CD14-positive monocyte (primary cell): ENCODE measurements at regions not wholly inside any gene's neighbourhood (a gene's known extent, or its start where the extent isn't known, plus 50 kb on each side); places are given as distances from the start of the nearest gene placed in this dataset.
A peak's percentile ranks its signal among the peaks of the same experiment; 100 is the strongest.

Experiments used
- DNase-seq, 3 donors: peaks; one replicate each; pipeline ENCODE4 v3.0.0-alpha.2; 2011 to 2022
- H2AFZ ChIP-seq: 2 replicates; pipeline ENCODE4 v1.6.0; 2012; ENCODE audit warnings: mild to moderate bottlenecking, low read depth, low read length, inconsistent platforms; ENCODE audit not compliant: insufficient read depth, poor library complexity, severe bottlenecking
- H3K27ac ChIP-seq, 2 donors: 1 replicate in 1 of 2; 2 replicates in 1 of 2; pipeline ENCODE4 v1.5.1; 2012 to 2013; ENCODE audit warnings: low read length in 2 of 2, control low read depth in 1 of 2, inconsistent platforms in 1 of 2, low read depth in 1 of 2, mild to moderate bottlenecking in 1 of 2
- H3K27me3 ChIP-seq, 2 donors: one replicate each; pipeline versions ENCODE4 v1.6.0 to v1.6.1; 2011 to 2013; ENCODE audit warnings: low read length in 2 of 2; ENCODE audit not compliant: control insufficient read depth in 2 of 2, insufficient read depth in 2 of 2
- H3K36me3 ChIP-seq, 2 donors: replicated peaks in 1 of 2; 1 replicate in 1 of 2; 2 replicates in 1 of 2; pipeline versions ENCODE4 v1.5.1 to v1.6.1; 2012 to 2013; ENCODE audit warnings: low read length in 2 of 2, control low read depth in 1 of 2, inconsistent platforms in 1 of 2, mild to moderate bottlenecking in 1 of 2; ENCODE audit not compliant: insufficient read depth in 2 of 2, control insufficient read depth in 1 of 2
- H3K4me1 ChIP-seq, 2 donors: 1 replicate in 1 of 2; 2 replicates in 1 of 2; pipeline versions ENCODE4 v1.5.1 to v1.6.1; 2012 to 2013; ENCODE audit warnings: low read length in 2 of 2, control low read depth in 1 of 2, inconsistent platforms in 1 of 2, mild to moderate bottlenecking in 1 of 2, moderate library complexity in 1 of 2; ENCODE audit not compliant: insufficient read depth in 2 of 2, control insufficient read depth in 1 of 2
- H3K4me2 ChIP-seq: replicated peaks from 2 replicates; pipeline ENCODE3; 2012; ENCODE audit warnings: low read length, moderate library complexity, mild to moderate bottlenecking; ENCODE audit not compliant: poor library complexity, severe bottlenecking; ENCODE audit errors: extremely low read depth
- H3K4me3 ChIP-seq, 3 experiments: fragments of 200-600 bp in 1 of 3; sonication (generic) in 1 of 3; replicated peaks in 1 of 3; 1 replicate in 2 of 3; 2 replicates in 1 of 3; pipeline ENCODE4 v1.5.1; 2011 to 2013; ENCODE audit warnings: low read length in 3 of 3, mild to moderate bottlenecking in 3 of 3, control low read depth in 2 of 3, low read depth in 2 of 3, inconsistent platforms in 1 of 3, moderate library complexity in 1 of 3
- H3K79me2 ChIP-seq: 2 replicates; pipeline ENCODE4 v1.6.0; 2012; ENCODE audit warnings: mild to moderate bottlenecking, control low read depth, inconsistent platforms, low read length, moderate library complexity; ENCODE audit not compliant: insufficient read depth
- H3K9ac ChIP-seq: 2 replicates; pipeline ENCODE4 v1.6.0; 2017; ENCODE audit warnings: low read length, mild to moderate bottlenecking; ENCODE audit not compliant: insufficient read depth, poor library complexity, severe bottlenecking
- H3K9me3 ChIP-seq, 2 donors: replicated peaks in 1 of 2; 1 replicate in 1 of 2; 2 replicates in 1 of 2; pipeline versions ENCODE4 v1.5.1 to v1.6.1; 2012 to 2013; ENCODE audit warnings: low read length in 2 of 2, control low read depth in 1 of 2; ENCODE audit not compliant: control insufficient read depth in 1 of 2, insufficient read depth in 1 of 2
- H4K20me1 ChIP-seq: 2 replicates; pipeline ENCODE4 v1.6.0; 2012; ENCODE audit warnings: mild to moderate bottlenecking, low read length, control low read depth, moderate library complexity; ENCODE audit not compliant: insufficient read depth
- H3K27ac Mint-ChIP-seq, 7 donors: one replicate each; pipeline ENCODE4 v1.8.0; 2020; ENCODE audit warnings: mild to moderate bottlenecking in 7 of 7, mixed read lengths in 7 of 7, moderate library complexity in 6 of 7, inconsistent platforms in 2 of 7
- H3K27me3 Mint-ChIP-seq, 3 donors: one replicate each; pipeline ENCODE4 v1.8.0; 2021 to 2022; ENCODE audit warnings: low read depth in 3 of 3, mild to moderate bottlenecking in 3 of 3, mixed read lengths in 3 of 3, moderate library complexity in 3 of 3, inconsistent platforms in 1 of 3
- H3K36me3 Mint-ChIP-seq, 2 donors: one replicate each; pipeline ENCODE4 v1.8.0; 2020; ENCODE audit warnings: mixed read lengths in 2 of 2, inconsistent platforms in 1 of 2, mild to moderate bottlenecking in 1 of 2
- H3K4me1 Mint-ChIP-seq: one replicate; pipeline ENCODE4 v1.8.0; 2020; ENCODE audit warnings: mild to moderate bottlenecking, mixed read lengths
- H3K4me3 Mint-ChIP-seq, 2 donors: one replicate each; pipeline ENCODE4 v1.8.0; 2020; ENCODE audit warnings: mild to moderate bottlenecking in 2 of 2, mixed read lengths in 2 of 2, moderate library complexity in 1 of 2
- H3K9me3 Mint-ChIP-seq, 7 donors: one replicate each; pipeline ENCODE4 v1.8.0; 2020 to 2022; ENCODE audit warnings: mixed read lengths in 7 of 7, mild to moderate bottlenecking in 6 of 7, moderate library complexity in 6 of 7, inconsistent platforms in 2 of 7
- WGBS: methylation state at CpG from one replicate; pipeline ENCODE4 v1.1.5; 2013; ENCODE audit warnings: missing lambda C conversion rate; ENCODE audit not compliant: insufficient coverage; 5-methylcytosine and 5-hydroxymethylcytosine counted together
- intact Hi-C, 2 donors: fragments of 100-400 bp; cut with micrococcal nuclease; formaldehyde crosslinking; loops; one replicate each; pipeline versions ENCODE4 v1.15.0 to v1.15.1; 2023
- TF ChIP-seq, protein P1 (sequence below): fragments of 200-600 bp; IDR thresholded peaks from one replicate; pipeline ENCODE4 v1.8.0; 2022; ENCODE audit warnings: antibody characterized with exemption, mild to moderate bottlenecking

DNA sequence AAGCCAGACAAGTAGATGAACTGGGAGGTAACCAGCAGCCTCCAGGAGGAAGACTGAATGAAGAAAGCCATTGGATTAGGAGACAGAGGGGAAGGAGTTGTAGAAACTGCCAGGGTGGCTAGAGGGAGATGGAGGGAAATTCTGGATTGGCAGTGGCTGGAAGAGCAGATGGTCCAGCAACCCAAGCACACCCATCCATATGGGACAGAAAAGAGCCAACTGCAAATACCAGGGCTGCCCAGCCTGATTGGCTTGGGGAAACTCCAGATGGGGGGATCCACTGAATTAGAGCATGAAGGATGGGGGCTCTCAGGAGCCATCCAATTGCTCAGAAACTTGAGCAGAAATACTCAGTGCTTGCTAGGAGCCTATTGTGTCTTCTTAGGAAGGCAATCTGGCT, 173.5 kb upstream of the EPB41L3 start:
- H3K9me3 ChIP-seq: no peaks in the 10 kb centered on the region
- Mint-ChIP-seq H3K27ac (peak overlapping the region in 1 of 7 donors; percentile 40), H3K27me3 (peaks cover 2 to 5% (median 5%) of the 10 kb centered on the region in 3 donors), H3K4me1 (no peaks in the 10 kb centered on the region), H3K9me3 (peaks cover 0 to 5% (median 0%) of the 10 kb centered on the region in 7 donors), H3K4me3 (no peak overlapping the region), H3K36me3 (no peaks in the 10 kb centered on the region)
- H3K27me3 ChIP-seq: no peaks in the 10 kb centered on the region
- H2AFZ ChIP-seq: no peak overlapping the region
- H3K27ac ChIP-seq: no peak overlapping the region
- H3K4me3 ChIP-seq: no peak overlapping the region
- intact Hi-C loops: no loop called here
- no peaks in the 10 kb centered on the region for H3K36me3 ChIP-seq
- H4K20me1 ChIP-seq: no peaks in the 10 kb centered on the region
- H3K4me2 ChIP-seq: no peak overlapping the region
- TF ChIP-seq, protein P1, sequence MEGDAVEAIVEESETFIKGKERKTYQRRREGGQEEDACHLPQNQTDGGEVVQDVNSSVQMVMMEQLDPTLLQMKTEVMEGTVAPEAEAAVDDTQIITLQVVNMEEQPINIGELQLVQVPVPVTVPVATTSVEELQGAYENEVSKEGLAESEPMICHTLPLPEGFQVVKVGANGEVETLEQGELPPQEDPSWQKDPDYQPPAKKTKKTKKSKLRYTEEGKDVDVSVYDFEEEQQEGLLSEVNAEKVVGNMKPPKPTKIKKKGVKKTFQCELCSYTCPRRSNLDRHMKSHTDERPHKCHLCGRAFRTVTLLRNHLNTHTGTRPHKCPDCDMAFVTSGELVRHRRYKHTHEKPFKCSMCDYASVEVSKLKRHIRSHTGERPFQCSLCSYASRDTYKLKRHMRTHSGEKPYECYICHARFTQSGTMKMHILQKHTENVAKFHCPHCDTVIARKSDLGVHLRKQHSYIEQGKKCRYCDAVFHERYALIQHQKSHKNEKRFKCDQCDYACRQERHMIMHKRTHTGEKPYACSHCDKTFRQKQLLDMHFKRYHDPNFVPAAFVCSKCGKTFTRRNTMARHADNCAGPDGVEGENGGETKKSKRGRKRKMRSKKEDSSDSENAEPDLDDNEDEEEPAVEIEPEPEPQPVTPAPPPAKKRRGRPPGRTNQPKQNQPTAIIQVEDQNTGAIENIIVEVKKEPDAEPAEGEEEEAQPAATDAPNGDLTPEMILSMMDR: no peak
- no peak for DNase-seq
- no peaks in the 10 kb centered on the region for H3K79me2 ChIP-seq
- H3K4me1 ChIP-seq: no peaks in the 10 kb centered on the region
- no peak overlapping the region for H3K9ac ChIP-seq

DNA sequence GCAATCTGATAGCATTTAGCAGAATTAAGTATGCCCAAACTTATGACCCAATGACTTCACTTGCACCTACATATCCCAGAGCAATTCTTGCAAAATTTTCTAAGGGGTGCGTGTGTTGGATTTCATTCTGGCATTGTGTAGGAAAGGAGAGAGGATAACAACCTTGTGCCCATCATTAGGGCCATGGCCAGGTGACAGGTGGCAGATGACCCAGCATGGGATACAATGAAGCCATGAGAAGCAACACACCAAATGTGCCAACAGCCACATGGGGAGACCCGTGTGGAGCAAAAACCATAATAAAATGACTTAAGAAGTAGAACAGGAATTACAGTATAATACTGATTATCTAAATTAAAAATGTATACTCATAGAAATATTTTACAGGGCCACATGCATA, 166.9 kb upstream of the EPB41L3 start:
- H3K9ac ChIP-seq: no peak overlapping the region
- H3K27me3 Mint-ChIP-seq: peaks cover 0 to 3% (median 2%) of the 10 kb centered on the region in 3 donors
- H3K9me3 ChIP-seq: no peaks in the 10 kb centered on the region
- H3K27ac ChIP-seq: no peak overlapping the region
- H3K4me1 ChIP-seq: no peaks in the 10 kb centered on the region
- no peak overlapping the region for H3K4me3 Mint-ChIP-seq
- TF ChIP-seq, protein P1: no peak
- H4K20me1 ChIP-seq: no peaks in the 10 kb centered on the region
- no CpG with 5 or more reads among the region's 2 CpGs for WGBS
- H3K36me3 ChIP-seq: no peaks in the 10 kb centered on the region
- peaks cover 0 to 2% (median 0%) of the 10 kb centered on the region in 7 donors for H3K9me3 Mint-ChIP-seq
- H3K36me3 Mint-ChIP-seq: no peaks in the 10 kb centered on the region
- H3K27ac Mint-ChIP-seq: no peak overlapping the region
- no peaks in the 10 kb centered on the region for H3K27me3 ChIP-seq
- H3K79me2 ChIP-seq: no peaks in the 10 kb centered on the region
- H3K4me1 Mint-ChIP-seq: peaks cover 6% of the 10 kb centered on the region
- no peak overlapping the region for H3K4me3 ChIP-seq
- intact Hi-C loops: no loop called here
- no peak for DNase-seq
- no peak overlapping the region for H3K4me2 ChIP-seq
- H2AFZ ChIP-seq: no peak overlapping the region
